Hepatocyte (in vitro differentiated cells): ENCODE measurements at regions not wholly inside any gene's neighbourhood (a gene's known extent, or its start where the extent isn't known, plus 50 kb on each side); places are given as distances from the start of the nearest gene placed in this dataset.

Source experiments
- CTCF ChIP-seq: fragments of 200-600 bp; sonication (generic); IDR thresholded peaks from 2 replicates; pipeline ENCODE4 v1.5.1; 2016; ENCODE audit warnings: antibody characterized with exemption, mild to moderate bottlenecking; ENCODE audit not compliant: poor library complexity
- EZH2 ChIP-seq: fragments of 200-600 bp; sonication (generic); IDR thresholded peaks from 2 replicates; pipeline ENCODE4 v1.6.1; 2016; ENCODE audit warnings: antibody characterized with exemption, mild to moderate bottlenecking, borderline replicate concordance
- EZH2phosphoT487 ChIP-seq: fragments of 200-600 bp; sonication (generic); IDR thresholded peaks from one replicate; pipeline ENCODE4 v1.6.1; 2018; ENCODE audit warnings: antibody characterized with exemption, mild to moderate bottlenecking, low read depth, moderate library complexity; ENCODE audit not compliant: unreplicated experiment, severe bottlenecking

GRCh38 chr12:92362126-92362525 is 216.5 kb upstream of the BTG1 start:
- TF ChIP-seq CTCF (no peak), EZH2 (no peak), EZH2phosphoT487 (no peak)
